HG02970 (cell line): ENCODE measurements at regions not wholly inside any gene's neighbourhood (a gene's known extent, or its start where the extent isn't known, plus 50 kb on each side); places are given as distances from the start of the nearest gene placed in this dataset.
"Not testable (repeated sequence)": the region's sequence is repeated elsewhere in the genome, so short reads cannot be mapped to it uniquely, and the experiment has no call there.

Experiments
- ATAC-seq: cut with Tn5 transposase; IDR thresholded peaks from one replicate; pipeline ENCODE4 v1.9.1; 2021; ENCODE audit warnings: mild to moderate bottlenecking, moderate library complexity, moderate number of reproducible peaks; ENCODE audit not compliant: unreplicated experiment, low FRiP score

GRCh38 chr5:166602271-166602670 lies 1689.2 kb upstream of the WWC1 start:
- no peak for ATAC-seq

- no peak for ATAC-seq
Observed at GRCh38 chr5:166617507-166617906, 1673.9 kb upstream of the WWC1 start.

GRCh38 chr5:166618526-166618925 lies 1672.9 kb upstream of the WWC1 start:
- ATAC-seq, result no peak

GRCh38 chr5:166624573-166624972 lies 1666.9 kb upstream of the WWC1 start:
- no peak for ATAC-seq

DNA sequence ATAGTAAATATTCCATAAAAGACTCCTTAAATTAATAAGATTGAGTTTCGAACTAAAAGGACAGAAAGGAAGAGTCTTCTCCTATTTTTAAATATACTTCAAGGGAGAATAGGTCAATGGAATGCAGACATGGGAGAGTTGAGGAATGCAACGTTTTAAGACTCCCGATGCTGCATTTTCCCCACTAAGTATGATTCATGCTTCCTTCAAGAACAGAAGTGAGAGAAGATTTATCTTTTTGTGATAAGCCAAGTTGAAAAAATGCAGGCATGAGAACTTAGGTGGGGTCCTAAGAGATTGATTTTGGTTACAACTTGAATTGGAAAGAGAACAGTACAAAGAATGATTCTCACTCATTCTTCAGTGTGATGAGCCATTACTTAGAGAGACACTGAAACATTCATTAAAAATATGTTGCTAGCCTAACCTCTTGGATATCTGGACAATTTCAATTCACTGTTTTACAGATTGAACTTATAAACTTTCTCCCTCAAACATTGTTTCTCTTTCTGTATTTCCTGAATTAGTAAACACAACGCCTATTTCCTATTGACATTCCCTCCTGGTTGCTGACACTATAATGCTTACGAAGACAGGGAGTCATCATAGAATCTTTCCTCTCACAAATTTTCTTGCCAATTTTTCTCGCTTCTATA lies 1666.1 kb upstream of the WWC1 start:
- ATAC-seq, result no peak

DNA sequence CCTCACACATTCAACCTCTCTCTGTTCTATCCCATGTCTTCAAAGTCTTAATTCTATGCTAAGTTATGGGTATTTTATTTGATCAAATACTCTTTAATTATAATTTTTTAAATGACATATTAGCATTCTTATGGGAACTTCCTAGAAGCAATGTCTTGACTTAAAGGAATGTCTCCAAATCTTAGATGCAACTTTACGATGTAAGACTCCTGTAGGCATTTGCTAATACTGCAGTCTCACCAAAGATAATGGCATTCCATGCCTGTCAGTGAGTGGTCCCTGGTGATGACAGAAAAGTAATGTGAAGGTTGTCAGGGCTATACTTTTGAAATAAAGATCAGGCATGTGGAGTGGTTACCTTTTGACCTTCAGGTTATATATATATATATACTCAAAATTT lies 1654.2 kb upstream of the WWC1 start:
- no peak for ATAC-seq

- ATAC-seq, result no peak
Observed at GRCh38 chr5:166639151-166639550, 1652.3 kb upstream of the WWC1 start.

DNA sequence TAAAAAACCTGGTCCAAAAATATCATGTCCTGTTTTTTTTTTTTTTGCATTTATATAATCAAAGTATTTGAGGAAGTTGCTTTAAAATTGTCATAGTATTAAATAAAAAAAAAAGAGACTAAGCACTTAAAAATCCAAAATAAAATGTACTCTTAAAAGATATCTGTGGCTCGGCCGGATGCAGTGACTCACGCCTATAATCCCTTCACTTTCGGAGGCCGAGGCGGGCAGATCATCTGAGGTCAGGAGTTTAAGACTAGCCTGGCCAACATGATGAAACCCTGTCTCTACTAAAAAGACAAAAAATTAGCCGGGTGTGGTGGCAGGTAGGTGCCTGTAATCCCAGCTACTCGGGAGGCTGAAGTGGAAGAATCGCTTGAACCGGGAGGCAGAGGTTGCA lies 1651.3 kb upstream of the WWC1 start:
- ATAC-seq, result not testable (repeated sequence)

- ATAC-seq, result no peak
Observed at GRCh38 chr5:166648736-166649135, 1642.7 kb upstream of the WWC1 start.

GRCh38 chr5:166649676-166650075 lies 1641.8 kb upstream of the WWC1 start:
- ATAC-seq, result no peak

GRCh38 chr5:166651234-166651633 lies 1640.2 kb upstream of the WWC1 start:
- no peak for ATAC-seq

DNA sequence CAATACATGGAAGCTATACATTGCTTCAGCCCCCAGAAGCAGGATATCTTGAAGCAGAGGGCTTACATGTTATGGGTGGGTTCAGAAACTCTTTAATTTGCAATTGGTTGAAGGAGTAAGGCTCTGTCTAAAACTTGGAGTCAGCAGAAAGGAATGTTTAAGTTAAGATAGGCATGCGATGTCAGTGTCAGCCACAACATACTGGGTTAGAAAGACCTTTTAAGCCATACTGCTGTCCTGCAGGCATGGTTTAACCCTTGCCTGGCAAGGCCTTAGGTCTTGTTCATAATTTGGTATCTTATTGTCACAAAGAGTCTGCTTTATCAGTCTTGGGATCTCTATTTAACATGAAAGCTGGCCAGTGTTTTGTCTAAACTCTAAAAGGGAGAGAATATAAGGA lies 1619.6 kb upstream of the WWC1 start:
- no peak for ATAC-seq

- no peak for ATAC-seq
Observed at GRCh38 chr5:166672431-166672830, 1619.0 kb upstream of the WWC1 start.

- ATAC-seq, result no peak
Observed at GRCh38 chr5:166677891-166678290, 1613.6 kb upstream of the WWC1 start.

GRCh38 chr5:166679331-166679730 lies 1612.1 kb upstream of the WWC1 start:
- no peak for ATAC-seq

DNA sequence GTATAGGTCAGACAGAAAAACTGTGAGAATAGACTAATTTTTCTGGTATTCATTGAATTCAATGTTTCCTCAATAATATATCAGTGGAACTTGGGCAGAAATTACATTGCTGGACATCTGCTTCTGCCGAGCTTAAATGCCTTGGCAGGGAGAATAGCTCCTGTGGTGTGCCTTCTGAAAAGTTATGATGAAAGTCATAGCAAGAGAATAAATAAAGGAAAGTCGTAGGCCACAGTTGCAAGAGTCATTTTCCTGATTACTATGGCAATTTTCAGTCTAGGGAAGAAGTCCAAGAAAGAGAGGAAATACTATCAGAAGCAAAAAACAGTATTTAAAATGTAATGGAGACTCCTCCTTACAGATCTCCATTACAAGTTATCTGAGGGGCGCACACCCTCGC lies 1596.1 kb upstream of the WWC1 start:
- no peak for ATAC-seq

GRCh38 chr5:166708291-166708690 lies 1583.2 kb upstream of the WWC1 start:
- ATAC-seq, result no peak

DNA sequence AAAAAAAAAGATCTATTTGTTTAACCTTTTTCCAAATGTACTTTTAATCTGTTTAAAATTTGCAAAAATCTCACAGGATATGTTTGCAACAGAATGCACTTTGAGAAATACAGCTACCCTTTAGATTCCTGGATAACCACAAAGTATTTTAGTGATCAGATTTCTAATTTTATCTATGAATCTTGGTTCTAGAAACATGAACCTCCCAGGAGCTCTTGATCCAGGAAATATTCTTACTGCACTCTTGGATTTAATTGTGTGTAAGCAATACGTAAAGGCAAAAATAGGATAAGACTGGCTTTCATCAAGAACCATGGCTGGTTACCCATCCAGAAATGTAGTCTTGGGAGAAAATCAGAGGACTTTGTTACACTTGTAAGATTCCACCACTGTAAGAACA lies 1581.8 kb upstream of the WWC1 start:
- ATAC-seq, result no peak

DNA sequence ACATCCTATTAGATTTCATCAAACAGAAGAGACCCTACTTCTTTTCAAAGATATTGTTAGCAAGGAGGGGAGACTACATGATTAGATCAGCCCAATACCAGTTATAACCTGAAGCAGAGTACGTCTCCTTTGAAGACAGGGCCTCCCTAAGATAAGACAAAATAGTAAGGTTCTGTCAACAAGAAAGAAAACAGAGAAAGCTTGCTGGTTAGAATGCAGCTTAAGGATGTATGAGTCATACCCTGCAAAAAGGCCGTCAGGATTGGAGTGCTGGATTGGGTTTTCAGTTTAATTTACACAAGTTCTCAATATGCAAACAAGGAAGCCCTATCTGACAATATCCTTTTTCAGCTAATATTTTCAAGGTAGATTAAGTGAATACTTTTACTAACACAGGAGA lies 1581.2 kb upstream of the WWC1 start:
- ATAC-seq, result no peak

- ATAC-seq, result no peak
Observed at GRCh38 chr5:166712447-166713185, 1578.8 kb upstream of the WWC1 start.

DNA sequence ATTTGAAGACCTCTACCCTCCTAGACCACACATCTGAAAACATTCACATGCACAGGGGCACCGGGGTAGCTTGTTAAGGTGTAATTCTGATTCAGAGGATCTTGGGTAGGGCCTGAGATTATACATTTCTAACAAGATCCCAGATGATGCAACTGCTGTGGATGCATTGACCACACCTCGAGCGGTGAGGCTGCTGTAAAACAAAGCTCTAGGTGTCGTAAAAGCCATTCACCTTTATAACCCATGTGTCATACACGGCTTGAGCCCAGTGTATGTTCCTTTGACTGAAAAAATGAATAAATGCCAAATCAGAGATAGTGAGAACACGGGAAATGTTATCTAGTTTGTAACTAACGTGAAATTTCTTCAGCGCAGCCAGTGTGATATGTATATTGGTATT lies 1578.2 kb upstream of the WWC1 start:
- ATAC-seq, result no peak

DNA sequence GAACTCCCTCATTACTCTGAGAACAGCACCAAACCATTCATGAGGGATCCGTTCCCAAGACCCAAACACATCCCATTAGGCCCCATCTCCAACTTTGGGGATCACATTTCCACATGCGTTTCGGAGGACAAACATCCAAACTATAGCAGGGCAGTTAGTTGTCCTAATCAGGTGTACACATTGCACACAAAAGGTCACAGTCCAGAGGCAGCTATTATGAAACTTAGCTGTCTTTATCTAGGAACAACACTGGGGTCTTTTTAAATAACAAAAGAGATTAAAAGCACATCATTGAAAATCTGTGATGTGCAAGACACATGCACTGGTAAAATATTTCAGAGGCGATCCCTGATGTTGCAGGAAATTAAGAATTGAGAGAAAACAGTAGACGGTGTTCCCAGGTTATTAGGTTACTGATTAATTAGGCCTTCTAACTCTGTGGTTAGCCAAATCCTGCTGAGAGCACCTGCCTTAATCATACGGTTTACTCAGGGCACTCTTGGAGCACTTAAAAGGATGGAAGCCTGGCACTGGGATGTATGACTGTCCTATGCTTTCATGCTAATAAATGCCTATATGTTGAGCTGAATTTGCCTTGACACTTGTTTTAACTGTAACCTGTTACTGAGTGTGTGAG lies 1574.5 kb upstream of the WWC1 start:
- ATAC-seq, result no peak
